ENCODE measurements at regions not wholly inside any gene's neighbourhood (a gene's known extent, or its start where the extent isn't known, plus 50 kb on each side); places are given as distances from the start of the nearest gene placed in this dataset.
A peak's percentile ranks its signal among the peaks of the same experiment; 100 is the strongest.

DNA sequence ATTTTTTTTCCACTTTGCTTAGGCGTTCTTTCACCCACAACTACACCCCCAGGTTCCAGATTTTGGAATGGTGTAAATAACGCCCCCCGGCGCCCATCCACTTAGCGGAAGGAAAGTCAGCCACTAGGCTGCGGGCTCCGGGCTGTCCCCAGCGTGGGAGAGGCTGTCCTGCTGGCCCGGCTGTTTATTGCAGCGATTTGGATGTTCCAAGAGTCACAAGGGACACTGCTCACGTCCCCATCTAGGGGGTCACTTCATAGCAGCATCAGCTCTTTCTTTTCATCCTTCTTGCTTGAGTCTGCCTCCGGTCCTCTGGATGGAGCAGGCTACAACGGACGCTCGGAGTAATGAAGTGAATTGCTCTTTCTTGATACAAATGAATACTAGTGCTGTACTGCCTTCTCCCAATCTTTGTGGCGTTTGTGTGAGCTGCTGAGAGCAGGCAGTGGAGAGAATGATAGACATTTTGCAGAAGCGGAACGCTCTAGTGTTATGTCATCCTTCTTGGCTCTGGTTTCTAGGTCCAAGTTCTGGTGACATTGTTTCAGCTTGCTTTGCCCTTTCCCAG lies 50.7 kb upstream of the PAIP2B start:
- no peak for DNase-seq (ENCODE audit: low read depth in 2 of 2)

DNA sequence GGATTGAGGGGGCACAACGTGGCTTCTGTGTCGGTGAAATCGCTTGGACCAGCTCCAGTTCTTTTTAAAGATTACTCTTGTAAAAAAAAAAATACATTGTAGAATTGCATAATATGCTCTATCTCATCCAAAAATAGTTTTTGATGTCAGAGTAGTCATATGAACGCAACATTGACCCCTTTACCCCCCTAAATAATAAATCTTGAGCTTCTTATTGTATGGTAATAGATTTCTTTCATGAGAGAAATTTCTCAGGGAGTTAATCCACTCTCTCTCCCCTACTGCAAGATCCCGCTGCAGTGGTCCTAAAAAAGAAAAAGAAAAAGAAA lies 50.2 kb upstream of the PAIP2B start:
- DNase-seq (ENCODE audit: low read depth in 2 of 2), result no peak

DNA sequence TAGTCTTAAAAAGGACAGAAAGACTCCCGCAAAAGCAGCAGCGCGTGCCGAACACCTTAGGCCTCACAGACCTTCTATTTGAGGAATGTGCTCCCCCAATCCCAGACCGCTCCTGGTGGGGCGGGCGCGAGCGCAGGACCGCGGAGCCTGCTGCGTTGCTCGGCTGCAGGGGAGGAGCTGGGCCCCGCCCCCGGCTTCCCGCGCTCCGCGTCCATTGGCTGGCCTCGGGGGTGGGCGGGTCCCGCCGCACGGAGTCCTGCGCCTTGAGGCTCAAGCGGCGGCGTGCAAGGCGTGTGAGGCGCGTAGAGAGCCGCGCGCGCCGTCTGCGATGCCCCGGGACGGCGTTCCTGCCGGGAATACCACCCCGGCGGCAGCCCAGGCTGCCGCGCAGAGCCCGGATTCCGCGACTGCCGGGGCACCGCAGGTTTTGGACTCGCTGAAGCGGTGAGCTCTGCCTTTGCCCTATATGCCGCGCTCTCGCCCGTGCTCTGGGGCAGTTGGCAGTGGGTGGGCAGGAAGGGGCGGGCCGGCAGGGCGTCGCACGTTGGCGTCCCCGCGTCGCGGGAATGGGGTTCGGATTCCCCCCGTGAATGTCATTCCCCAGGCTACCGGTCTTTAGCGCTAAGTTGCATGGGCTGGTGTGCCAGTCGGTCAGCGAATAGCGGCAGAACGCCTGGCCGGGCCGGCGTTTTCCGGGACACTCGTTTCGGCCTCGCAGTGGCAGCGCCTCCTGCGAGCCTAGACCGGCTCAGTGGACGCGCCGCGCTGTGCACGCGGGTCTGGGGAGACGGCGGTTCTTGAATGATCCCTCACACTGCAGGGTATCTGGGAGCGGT lies 49.6 kb upstream of the PAIP2B start:
- peak; percentile 63 to 81 for DNase-seq (ENCODE audit: low read depth in 2 of 2)

Data from stimulated activated CD8-positive, alpha-beta memory T cell treated with anti-CD3 and anti-CD28 coated beads, Interleukin-7, amount 100 ng/mL, for 4 hours (primary cell).